Pulmonary artery endothelial cell (primary cell): ENCODE measurements at regions not wholly inside any gene's neighbourhood (a gene's known extent, or its start where the extent isn't known, plus 50 kb on each side); places are given as distances from the start of the nearest gene placed in this dataset.

Experiments
- DNase-seq: peaks from one replicate; pipeline ENCODE4 v3.0.0-alpha.2; 2011; ENCODE audit warnings: low read depth, low spot score

DNA sequence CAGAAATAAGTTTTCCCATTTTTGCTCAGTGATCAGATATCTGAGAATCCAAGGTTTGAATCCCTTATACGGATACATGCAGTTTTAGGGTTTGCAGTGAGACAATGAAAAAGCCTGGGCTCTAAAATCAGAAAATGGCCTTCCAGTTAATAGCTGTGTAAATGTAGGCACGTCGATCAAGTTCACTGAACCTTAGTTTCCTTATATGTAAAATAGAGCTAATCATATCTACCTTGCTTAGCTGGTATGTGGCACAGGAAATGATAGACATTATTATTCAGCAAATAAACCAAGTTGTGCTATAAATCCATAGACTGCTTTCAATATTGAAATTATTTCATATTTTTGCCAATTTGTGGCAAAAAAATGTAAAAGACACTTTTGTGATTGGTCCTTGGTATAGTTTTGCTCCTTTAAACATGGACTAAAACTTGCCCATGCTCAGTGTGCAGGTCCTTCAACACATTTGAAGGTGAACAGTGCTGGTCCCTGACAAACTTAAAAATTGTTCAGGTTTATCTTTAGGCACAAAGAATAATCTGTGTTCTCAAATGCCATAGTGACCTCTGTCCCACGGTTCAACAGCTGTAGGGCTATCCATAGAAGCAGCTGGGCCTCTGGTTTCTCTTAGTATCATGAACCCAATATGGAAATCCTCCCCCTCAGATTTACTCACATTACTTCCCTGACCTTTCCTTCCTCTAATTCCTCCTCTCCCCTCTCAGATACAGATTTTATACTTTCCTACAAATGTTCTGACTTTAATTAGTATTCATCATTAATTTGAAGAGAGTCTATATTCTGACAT lies 51.0 kb downstream of the CCDC54 start:
- no peak for DNase-seq

DNA sequence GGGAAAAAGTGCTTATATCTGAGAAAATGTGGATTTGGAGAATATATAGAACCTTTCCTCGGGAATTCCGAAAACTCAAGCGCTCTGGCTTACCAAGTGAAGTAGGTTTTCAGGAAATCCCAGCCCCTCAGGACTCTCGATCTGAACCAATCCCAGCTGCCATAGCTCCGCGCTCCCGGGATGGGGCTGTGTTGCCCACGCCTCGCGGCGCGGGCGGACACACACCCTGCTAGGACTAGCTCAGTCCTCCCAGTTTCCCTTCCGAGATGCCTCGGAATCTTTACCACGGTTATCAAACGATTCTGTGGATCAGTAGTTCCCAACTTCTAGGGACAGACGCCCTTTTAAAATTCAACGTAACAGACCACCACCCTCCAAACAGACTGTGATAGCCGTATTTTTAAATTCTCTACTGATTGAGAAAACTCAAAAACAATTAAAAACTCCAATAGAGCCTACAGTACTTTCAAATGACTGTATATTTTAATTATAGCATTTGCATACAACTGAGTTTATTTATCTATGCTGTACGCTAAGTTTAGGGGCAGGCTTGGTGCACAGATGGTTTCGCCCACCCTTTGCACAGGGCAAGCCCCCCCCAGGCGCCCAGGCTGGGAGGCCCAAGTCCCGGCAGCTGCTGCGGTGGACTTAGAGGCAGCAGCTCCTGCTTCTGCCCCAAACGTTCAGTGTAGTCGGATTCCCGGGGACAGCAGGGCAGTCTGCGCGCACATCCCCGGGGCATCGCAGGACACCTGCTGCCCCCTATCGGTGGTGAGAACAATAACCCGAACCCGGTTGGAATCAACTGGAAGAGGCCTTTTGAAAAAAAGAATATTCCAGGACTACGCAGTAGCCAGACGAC lies 52.3 kb downstream of the CCDC54 start:
- DNase-seq, result peak; percentile 62

DNA sequence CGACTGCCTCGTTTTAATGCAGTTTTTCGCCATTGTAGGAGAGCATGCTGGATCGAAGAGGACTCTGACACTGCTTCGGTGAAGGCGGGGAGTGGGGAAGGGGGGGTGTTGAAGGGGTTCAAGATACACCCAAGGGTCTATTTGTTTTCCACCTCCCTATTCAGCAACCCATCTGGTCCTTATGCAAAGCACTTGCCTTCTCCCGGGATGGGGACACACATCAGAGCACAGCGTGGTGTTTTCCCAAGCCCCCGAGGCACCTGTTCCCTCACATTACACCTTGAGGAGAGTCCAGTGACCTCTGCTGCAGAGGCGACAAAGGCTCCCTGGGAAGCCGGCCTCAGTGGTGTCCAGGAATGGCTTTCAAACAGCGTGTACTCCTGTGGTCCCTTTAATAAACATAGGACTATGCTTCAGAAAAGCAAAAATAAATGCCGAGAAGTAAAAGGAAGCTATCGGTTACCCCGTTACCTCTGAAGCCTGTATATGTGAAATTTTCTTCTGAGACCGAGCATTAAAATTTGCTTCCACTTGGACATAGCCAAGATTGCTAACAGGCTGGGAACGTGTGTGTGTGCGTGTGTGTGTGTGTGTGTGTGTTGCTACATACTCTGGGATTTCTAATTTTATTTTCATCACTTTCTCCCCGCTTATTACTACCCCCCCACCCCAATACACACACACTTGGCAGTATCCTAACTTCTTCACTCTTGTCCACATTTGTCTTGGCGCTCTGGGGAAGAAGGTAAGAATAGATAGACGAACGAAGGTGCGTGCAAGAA lies 53.2 kb downstream of the CCDC54 start:
- no peak for DNase-seq

DNA sequence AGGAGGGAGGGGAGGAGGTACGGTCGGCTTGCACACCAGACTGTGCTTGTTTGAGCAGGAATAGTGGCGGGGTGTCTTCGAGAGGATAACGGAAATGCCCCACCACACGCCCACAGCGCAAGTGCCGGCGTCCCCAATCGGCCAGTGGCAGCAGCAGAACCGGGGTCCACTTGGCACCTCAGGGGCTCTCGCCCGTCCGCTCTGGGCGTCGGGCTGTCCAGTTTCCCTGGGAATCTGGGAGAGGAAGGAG lies 53.7 kb downstream of the CCDC54 start:
- DNase-seq, result no peak

DNA sequence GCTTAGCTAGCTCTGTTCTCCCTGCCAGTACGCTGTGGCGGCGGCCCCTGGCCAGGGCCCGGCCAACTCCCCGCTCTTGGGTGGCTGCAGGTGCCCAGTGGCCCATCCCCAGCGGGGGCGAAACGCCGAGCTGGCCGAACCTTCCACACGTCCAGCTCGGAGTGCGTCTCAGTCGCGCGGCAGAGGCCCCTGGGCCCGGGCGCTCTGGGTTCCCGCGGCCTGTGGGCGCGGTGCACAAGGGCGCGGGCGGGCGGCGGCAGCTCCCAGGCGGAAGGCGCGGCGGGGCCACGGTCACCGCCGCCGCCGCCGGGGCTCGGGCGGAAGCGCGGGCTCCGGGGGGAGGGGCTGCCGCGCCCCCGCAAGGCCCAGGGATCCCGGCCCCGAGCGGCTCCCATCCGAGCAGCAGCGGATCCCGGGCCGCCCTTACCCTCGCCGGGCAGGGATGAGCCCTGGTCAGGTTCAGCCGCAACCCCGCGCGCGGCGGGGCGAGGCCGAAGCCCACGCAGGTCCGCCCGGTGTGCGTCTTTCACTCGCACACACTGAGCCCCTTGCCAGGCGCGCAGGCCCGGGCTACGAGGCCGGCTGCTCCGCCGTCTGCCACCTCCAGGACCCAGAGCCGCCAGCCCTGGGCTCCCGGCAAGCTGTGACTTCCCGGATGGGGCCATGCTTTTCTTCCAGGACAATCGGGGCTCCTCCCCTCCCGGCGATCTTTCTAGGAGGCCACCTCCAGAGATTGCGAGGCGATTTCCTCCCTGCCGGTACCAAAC lies 54.2 kb downstream of the CCDC54 start:
- no peak for DNase-seq

DNA sequence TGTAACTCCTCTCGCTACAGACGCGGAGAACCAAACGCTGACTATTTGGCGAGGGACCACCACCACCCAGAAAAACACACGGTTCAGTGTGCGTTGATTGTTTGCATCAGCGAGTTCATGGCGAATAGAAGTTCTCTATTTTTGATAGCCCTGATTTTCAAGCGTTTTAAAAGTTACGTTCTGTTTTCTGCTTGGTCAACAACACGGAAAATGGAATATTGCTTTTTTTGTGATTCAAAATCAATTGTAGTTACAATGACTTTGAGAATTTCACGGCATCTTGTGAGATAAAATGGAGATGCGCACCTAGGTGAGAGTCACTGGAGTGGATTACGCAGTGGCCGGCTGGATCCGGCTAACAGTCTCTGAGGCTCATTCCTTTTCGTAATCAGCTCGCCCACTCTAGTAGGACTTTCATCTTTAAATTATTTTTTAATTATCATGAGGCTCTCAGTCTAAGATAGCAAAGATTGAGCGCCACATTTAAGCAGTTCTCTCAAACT lies 54.8 kb downstream of the CCDC54 start:
- DNase-seq, result no peak

DNA sequence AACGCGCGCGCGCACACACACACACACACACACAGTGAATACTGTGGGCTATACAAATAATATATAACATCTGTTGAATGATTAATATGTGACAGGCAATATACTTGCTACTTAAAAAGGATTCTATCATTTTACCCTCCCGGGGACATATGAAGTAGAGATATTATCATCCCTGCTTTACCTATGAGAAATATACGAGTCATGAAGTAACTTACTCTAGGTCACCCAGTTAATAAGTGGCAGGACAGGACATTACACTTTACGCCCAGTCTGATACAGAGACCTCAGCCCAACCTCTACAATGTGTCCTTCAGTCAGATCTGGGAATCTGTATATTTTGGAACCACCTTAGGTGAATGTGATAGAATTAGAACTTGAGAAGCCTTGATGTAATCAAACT lies 55.4 kb downstream of the CCDC54 start:
- DNase-seq, result no peak

DNA sequence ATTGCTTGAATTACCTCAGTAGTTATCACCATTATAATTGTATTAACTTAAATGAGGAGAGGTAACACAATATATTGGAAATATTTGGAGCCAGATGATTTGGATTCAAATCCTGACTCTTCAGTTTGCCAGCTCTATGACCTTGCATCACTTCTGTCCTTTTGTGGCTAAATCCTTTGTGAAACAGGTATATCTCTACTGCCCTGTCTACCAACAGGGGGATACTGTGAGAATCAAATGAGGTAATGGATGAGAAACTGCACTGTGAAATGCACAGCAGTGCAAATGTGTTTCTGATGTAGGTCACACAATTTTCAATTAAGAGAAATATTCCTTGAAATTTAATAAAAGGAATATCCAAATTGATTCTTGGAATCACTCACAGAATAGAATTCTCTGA lies 58.8 kb downstream of the CCDC54 start:
- DNase-seq, result no peak

DNA sequence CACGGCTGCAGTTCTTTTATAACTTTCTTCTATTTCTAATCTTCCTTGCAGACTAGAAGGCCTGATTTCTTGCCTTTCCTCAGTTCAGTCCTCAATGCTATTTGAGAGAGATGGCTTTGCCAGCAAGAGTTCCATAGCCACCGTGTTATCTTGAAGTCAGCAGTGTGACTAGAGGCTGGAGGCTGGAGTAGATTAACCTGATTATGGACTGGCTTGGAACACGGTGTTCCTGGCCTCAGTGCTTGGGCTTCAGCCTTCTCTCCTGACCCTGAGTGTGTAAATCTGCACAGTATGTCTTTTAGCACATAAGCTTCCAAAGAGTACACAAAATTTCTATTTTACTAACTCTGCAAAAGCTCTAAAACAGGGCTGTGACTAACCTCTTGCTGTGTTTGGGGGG lies 61.4 kb downstream of the CCDC54 start:
- no peak for DNase-seq

DNA sequence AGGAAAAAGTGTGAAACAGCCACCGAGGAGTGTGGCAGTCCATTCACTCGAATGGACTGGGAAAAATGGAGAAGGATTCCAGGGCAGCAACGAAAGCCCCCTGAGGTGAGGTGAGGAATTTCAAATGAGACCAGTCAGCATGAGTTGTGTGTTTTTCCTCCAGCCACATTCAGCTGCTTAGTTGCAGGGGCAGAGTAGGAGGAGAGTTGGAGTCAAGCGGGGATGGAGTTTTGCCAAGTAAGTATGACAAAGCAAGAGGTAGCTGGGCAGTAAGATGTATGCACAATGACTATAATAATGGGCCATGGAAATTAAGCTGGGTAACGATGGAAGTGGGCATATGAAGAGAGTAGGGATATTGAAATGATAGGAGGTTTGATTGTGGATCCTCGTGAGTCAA lies 64.4 kb downstream of the CCDC54 start:
- DNase-seq, result no peak

DNA sequence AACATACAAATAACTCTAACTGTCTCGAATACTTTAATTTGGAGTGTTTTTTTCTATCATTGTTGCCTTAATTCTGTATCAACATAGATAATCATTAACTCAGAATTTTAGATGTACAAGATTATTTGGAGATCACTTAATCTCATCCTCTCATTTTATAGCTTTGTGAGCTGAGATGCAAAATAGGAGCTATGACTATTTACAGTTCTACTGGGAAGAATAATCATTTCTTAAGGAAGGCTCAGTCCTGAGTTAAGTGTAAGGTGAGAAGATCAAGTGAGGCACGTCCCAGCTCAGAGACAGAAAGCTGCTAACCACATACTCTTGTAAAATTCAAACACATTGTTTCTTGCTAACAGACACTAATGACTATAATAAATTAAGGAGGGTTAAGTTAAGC lies 66.2 kb downstream of the CCDC54 start:
- DNase-seq, result no peak

DNA sequence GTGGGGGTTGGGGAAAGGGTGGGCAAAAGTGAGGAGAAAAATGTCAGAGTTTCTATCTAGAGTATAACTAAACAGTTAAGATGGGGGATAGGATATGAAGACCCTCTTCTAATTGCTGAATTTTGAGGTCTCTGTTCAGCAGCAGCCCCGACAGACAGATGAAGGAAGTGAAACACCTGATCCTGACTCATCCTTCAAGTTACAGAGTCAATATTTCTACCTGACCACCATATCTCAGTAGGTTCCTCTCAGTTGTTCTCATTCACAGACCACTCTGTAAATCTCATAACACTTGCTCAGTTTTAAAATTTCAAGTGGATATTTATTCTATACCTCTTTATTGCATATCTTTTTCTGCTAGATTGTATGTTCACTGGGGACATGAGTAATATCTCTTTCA lies 69.5 kb downstream of the CCDC54 start:
- no peak for DNase-seq

DNA sequence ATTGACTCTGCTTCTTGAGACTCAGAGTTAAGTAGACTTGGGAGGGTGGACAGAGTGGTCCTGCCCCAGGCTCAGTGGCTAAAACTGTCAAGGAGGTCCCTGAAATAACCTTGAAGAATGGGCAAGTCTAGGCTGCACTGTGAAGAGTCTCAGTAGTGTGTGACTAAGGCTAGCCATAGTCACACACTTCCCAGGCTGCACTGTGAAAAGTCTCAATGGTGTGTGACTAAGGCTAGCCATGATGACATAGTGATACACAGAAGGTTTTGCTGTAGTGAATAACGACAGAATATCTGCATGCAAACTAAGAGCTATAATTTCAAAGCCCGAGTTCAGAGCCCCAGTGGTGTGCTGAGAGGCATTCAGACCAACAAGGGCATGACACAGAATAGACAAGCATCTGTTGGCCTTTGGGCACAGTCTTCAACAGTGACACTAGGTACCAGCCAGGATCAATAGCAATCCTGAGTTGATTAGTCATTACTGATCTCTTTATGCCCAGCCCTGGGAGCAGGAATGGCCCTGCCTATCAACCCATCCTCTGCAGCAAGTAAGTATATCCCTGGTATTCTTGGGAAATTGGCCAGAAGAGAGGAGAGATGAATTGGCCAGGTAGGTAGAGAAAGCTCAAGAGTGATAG lies 72.4 kb upstream of the BBX start:
- no peak for DNase-seq

DNA sequence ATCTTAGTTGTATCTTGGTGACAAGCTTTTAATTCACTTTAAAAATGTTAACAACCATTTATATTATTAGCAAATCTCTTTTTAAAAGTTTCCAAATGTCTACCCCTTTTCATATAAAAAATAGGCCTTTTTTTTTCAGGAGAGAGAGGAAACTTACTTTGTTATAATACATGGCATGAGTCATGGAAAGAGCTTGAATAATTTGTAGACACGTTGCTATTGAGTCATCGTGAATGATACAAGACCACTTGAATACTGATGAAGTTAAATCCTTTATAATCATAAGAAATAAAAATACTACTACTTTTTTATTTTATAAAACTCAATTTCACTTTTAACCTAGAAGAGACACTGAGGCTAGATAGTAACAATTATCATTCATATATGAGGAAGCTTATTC lies 70.3 kb upstream of the BBX start:
- no peak for DNase-seq

DNA sequence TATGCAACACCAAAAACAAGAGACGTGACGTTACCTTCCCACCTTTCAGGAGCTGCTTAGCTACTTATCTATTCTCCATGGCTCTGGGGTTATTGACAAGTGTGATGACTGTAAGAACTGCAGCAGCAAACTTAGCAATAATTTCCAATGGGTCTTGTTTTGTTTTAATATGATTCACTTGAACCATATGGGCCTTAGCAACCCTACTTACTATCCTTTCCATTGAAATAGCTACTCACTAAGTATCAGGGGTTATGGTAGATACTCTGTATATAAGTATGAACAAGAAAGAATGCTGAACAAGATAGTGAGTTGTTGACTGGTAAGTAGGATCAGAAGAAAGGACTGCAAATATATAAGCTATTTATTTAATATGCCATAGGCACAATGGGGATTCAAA lies 69.3 kb upstream of the BBX start:
- no peak for DNase-seq

DNA sequence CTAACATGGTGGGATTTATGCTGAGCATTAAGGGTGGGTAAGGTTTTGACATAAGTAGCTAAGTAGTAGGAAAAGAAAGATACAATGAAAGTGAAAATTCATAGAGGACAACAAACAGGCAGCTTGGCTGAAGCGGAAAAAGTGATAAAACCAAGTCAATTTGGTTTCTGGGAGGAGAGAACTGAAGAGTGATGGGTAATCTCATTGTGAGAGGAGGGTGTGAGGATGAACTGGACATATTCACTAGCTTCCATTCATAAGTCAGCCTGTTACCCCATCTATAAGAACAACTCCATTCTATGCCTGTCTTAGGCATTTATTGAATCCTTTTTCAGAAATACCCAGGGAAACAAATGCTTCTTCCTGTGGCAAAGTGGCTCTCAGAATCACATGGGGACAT lies 67.1 kb upstream of the BBX start:
- DNase-seq, result no peak

DNA sequence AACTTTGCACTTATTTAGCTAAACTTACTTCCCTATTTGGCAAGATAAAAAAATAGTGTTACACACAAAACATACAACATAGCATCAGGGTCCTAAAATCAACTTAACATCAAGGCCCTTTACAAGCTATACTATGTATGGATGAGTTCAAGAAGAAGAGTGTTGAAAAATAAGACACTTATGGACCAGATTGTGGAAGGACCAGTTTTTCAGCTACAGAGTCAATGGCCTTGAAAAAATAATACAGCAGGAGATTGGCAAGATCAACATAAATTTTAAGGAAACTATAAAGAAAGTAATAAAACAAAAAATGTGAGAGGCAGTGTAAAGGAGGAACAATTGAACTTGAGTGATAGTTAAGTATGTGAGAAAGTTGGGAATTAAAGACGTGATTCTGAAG lies 66.3 kb upstream of the BBX start:
- no peak for DNase-seq

DNA sequence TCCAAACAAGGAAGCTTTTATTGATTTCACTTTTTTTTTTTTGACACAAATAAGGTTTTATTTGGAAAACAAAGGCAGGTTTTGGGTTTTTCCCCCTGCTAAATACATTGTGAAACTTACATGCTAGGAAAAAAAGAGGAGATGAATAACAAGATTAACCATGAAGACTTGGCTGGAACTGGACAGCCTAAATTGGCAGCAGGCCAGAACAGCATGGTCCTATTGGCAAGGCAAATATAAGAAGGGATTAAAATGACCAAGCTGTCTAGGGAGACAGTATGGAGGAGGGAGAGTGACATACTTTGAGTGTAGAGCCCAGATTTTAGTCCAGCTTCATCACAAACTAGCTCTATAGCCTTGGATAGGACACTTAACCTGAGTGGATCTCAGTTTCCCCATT lies 63.9 kb upstream of the BBX start:
- no peak for DNase-seq

DNA sequence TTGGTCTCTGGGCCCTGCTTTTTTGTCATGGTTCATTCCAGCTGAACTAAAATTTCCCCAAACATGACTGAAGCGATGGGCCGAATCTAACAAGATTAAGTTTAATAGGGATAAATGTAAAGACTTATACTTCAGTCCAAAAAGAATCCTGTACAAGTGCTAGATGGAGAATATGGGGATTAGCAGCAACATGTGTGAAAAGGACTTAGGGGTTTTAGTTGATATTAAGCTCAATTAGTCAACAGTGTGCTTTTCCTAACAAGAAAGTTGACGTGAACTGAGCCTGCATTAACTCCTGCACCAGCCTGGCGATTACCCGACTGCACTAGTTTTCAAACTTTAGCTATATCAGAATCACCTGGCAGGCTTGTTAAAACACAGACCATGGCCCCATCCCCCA lies 61.0 kb upstream of the BBX start:
- no peak for DNase-seq

DNA sequence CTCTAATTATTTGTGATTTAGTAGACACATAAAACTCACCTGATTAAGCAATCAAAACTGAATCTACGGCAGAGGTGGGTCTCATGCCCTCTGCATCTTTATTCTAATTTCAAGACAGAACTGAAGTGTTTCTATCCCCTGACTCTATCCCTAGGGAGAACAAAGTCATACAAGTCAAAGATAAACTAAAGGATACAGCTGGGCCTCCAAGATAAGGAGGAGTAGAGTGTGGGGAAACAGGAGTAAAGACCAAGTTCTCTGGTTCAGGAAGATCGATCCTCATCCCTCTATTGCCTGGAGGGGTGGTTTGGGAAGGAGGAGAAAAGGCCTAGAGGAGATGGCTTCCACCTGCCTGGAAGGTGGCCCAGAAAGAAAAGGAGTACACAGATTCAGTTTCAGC lies 58.7 kb upstream of the BBX start:
- no peak for DNase-seq

DNA sequence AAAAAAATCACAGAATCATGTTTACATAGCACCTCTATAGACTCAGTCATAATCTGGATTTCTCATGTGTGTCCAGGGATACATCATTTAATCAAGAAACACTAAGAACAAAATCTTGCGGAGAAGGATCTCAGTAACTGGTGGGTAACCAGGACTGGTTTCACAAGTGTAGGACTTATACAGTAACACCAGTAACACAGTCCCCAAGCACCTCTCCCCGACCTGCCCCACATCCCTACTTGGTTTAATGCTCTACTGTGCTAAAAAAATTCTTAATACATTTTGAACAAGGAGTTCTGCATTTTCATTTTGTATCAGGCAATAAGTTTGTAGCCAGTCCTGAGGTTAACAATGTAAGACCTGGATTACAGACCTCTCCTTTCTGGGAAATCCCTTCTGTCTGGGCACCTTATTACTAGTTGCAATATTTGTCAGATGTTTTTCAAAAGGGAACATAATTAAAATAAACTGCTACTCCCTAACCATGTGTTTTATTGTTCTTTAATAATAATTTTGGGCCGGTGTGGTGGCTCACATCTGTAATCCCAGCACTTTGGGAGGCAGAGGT lies 57.6 kb upstream of the BBX start:
- DNase-seq, result no peak
